GM19397 (cell line): ENCODE measurements at regions not wholly inside any gene's neighbourhood (a gene's known extent, or its start where the extent isn't known, plus 50 kb on each side); places are given as distances from the start of the nearest gene placed in this dataset.

ENCODE experiments used
- ATAC-seq: cut with Tn5 transposase; IDR thresholded peaks from one replicate; pipeline ENCODE4 v1.9.1; 2021; ENCODE audit warnings: mild to moderate bottlenecking, moderate library complexity; ENCODE audit not compliant: unreplicated experiment

- no peak for ATAC-seq
Measured at GRCh38 chr20:41889126-41889843, 271.1 kb upstream of the CHD6 start.

- no peak for ATAC-seq
Measured at GRCh38 chr20:41888434-41888833, 270.3 kb upstream of the CHD6 start.

- ATAC-seq: no peak
Measured at GRCh38 chr20:41887500-41887899, 269.3 kb upstream of the CHD6 start.

- no peak for ATAC-seq
Measured at GRCh38 chr20:41881466-41882046, 263.4 kb upstream of the CHD6 start.

GRCh38 chr20:41879123-41879522 is 260.9 kb upstream of the CHD6 start:
- no peak for ATAC-seq

GRCh38 chr20:41877911-41878310 is 259.7 kb upstream of the CHD6 start:
- ATAC-seq: no peak

- no peak for ATAC-seq
Measured at GRCh38 chr20:41874658-41875057, 256.5 kb upstream of the CHD6 start.

GRCh38 chr20:41872930-41873329 is 254.8 kb upstream of the CHD6 start:
- no peak for ATAC-seq

- no peak for ATAC-seq
Measured at GRCh38 chr20:41870869-41871462, 252.8 kb upstream of the CHD6 start.

- no peak for ATAC-seq
Measured at GRCh38 chr20:41869261-41869660, 251.1 kb upstream of the CHD6 start.

GRCh38 chr20:41865938-41866337 is 247.8 kb upstream of the CHD6 start:
- no peak for ATAC-seq

- ATAC-seq: no peak
Measured at GRCh38 chr20:41862476-41862875, 244.3 kb upstream of the CHD6 start.

GRCh38 chr20:41861772-41862422 is 243.7 kb upstream of the CHD6 start:
- no peak for ATAC-seq

GRCh38 chr20:41854765-41855164 is 236.6 kb upstream of the CHD6 start:
- ATAC-seq: no peak

- no peak for ATAC-seq
Measured at GRCh38 chr20:41853806-41854205, 235.6 kb upstream of the CHD6 start.

GRCh38 chr20:41848180-41848579 is 230.0 kb upstream of the CHD6 start:
- ATAC-seq: no peak

GRCh38 chr20:41837669-41838224 is 219.6 kb upstream of the CHD6 start:
- no peak for ATAC-seq

GRCh38 chr20:41833739-41834138 is 215.6 kb upstream of the CHD6 start:
- ATAC-seq: no peak

GRCh38 chr20:41830702-41831101 is 212.5 kb upstream of the CHD6 start:
- no peak for ATAC-seq

GRCh38 chr20:41819436-41819835 is 201.3 kb upstream of the CHD6 start:
- no peak for ATAC-seq

GRCh38 chr20:41818991-41819390 is 200.8 kb upstream of the CHD6 start:
- no peak for ATAC-seq

GRCh38 chr20:41818369-41818768 is 200.2 kb upstream of the CHD6 start:
- ATAC-seq: no peak
